ENCODE measurements at regions not wholly inside any gene's neighbourhood (a gene's known extent, or its start where the extent isn't known, plus 50 kb on each side); places are given as distances from the start of the nearest gene placed in this dataset.

DNA sequence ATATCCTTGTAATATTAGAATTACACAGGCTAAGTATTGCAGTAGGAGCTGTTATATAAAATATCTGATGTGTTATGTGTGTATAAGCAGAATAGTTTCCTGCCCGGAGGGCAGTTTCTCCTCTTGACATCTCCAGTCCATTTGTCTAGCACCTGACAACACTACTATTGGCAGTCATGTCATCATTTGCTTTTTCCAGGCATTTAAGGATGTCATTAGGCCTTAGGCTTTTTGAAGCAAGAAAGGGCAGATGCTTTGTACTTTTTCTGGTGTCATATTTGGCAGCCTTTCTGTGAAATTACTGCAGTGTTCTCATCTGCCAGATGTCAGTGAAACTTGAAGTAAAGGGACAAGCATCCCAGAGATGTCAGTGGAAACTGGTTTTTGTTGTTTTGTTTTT is 2017.6 kb upstream of the IGFBP7 start:
- TF ChIP-seq, protein P1, sequence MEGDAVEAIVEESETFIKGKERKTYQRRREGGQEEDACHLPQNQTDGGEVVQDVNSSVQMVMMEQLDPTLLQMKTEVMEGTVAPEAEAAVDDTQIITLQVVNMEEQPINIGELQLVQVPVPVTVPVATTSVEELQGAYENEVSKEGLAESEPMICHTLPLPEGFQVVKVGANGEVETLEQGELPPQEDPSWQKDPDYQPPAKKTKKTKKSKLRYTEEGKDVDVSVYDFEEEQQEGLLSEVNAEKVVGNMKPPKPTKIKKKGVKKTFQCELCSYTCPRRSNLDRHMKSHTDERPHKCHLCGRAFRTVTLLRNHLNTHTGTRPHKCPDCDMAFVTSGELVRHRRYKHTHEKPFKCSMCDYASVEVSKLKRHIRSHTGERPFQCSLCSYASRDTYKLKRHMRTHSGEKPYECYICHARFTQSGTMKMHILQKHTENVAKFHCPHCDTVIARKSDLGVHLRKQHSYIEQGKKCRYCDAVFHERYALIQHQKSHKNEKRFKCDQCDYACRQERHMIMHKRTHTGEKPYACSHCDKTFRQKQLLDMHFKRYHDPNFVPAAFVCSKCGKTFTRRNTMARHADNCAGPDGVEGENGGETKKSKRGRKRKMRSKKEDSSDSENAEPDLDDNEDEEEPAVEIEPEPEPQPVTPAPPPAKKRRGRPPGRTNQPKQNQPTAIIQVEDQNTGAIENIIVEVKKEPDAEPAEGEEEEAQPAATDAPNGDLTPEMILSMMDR (IDR thresholded peaks at IDR 0.05) = no peak
- TF ChIP-seq EP300 (IDR thresholded peaks at IDR 0.05) = no peak

Measured in sigmoid colon (tissue), 4 donors.